ENCODE measurements at regions not wholly inside any gene's neighbourhood (a gene's known extent, or its start where the extent isn't known, plus 50 kb on each side); places are given as distances from the start of the nearest gene placed in this dataset.
"Not testable (repeated sequence)": the region's sequence is repeated elsewhere in the genome, so short reads cannot be mapped to it uniquely, and the experiment has no call there.

DNA sequence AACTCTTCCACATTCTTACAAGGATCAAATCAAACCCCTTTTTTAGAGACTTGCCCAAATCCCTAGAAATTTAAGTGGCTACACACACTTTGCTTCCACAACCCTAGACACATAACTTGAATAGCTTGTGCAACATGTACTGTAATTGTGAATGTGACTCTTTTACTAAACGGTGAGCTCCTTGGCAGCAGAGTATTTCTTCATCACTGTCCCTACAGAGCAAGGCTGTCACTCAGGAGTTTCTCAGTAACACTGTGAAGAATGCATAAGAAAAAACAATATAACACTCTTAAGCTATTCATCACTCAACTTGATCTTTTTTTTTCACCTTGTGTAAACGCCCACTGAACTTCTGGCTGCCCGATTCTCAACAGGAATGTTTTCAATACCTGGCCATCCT lies 53.8 kb upstream of the ADAMTS18 start:
- DNase-seq, result no peak

DNA sequence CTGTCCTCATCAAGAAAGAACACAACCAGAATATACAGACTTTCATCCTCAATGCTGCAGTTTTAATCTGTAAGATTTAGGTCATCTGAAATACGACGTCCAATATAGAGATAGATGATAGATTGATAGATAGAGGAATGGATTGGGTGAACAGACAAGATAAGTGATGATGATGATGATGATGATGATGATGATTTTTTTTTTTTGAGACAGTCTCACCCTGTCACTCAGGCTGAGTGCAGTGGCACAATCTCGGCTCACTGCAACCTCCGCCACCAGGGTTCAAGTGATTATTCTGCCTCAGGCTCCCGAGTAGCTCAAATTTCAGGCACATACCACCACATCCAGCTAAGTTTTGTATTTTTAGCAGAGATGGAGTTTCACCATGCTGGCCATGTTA lies 56.3 kb upstream of the ADAMTS18 start:
- no peak for DNase-seq

DNA sequence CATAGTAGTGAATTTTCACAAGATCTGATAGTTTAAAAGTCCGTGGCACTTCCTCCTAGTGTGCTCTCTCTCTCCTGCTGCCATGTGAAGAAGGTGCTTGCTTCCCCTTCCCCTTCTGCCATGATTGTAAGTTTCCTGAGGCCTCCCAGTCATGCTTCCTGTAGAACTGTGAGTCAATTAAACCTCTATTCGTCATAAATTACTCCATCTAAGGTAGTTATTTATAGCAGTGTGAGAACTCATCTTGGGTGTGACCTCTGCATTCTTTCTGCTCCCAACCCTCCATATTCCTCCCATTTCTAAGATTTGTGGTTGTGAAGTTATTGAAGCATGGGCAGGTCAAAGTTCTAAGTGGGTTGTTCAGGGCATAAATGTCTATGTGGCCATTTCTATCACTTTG lies 62.1 kb upstream of the ADAMTS18 start:
- DNase-seq, result no peak

DNA sequence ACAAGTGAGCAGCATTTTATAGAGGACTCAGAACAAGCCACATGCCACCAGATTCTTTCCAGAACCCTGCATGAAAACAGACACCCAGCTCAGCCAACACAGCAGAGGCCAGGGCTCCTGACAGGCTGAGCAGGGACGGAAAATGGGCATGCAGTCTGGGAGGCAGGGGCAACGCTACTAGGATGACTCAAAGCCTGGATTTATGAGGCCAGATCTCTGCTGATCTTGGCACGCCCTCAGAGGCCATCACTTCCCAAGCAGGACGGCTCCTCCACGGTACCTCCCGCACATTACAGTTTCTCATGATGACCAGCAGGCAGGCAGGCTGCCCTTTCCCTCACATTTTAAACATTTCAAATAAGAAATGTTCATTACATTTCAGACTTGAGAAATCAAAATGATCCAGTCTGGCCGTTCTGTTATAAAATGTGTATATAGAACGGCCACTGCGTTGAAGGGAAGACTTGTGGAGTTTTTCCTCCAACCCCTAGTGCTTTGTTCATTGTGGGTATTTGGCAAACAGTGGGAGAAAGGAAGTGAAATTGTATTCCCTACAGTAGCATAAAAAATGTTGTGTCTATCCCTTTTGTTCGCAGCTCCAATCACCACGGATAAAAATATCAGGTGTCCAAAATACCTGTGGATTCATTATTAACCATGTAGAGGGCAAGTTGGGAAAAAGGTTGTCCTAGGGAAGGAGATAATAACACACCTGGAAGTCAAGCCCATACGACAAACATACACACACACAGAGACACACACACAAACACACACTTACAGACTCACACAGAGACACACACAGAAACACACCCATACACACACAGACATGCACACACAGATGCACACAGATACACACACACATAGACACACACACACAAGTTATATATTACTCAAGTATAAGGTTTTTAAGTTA lies 64.8 kb upstream of the ADAMTS18 start:
- no peak for DNase-seq

DNA sequence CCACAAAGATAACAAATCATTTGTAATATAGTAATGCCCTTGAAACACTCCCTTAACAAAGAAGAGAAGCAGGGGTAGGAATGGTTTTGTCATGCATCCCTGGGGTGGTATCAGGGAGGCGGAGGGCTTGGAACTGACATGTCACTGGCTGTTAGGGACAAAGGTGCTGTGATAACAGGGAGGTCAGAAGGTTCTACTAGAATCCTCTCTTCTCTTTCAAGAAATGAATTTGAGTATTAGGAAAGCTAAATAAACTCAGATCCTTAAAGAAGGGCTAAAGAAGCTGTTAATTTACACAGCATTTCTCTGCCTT lies 65.4 kb upstream of the ADAMTS18 start:
- DNase-seq, result no peak

DNA sequence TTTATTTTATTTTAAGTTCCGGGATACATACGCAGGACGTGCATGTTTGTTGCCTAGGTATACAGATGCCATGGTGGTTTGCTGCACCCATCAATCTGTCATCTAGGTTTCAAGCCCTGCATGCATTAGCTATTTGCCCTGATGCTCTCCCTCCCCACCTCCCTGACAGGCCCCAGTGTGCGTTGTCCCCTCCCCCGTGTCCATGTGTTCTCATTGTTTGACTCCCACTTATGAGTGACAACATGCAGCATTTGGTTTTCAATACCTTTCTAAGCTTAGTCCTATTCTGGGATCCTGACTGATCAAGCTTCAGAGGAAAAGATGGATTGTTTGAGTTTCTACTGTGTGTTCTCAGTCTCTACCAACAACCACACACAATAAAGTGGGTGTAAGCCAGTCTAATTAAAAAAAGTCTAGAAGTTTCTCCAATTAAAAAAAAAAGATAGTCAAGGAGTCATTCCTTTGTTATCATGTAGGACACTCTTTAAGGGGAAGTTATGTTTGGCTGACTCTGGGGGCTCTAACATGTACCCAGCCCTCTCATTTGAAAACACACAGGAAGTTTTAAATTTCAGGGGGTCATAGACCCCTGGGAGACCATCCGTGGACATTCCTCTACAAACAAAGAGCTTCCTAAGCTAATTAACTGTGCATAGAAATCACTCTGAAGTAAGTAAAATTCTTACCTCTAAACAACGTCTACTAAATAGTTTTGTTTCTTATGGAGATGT lies 66.3 kb upstream of the ADAMTS18 start:
- DNase-seq, result peak; percentile 30

DNA sequence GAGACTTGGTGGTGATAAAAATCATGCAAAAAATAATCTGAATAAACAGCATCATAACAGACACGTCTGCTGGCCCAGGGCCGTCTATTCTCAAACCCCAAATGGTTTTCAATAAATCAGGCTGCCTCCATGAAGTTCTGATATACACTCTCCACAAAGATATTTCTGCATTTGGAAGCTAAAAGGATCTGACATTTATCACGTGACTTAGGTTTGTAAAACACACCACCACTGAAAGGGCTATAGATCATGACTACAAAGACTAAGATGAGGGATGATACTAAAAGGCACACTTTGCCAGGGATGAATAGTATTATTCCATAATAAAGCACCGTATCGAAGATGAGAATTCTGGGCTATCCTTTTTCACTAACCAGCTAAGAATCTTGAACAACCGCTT lies 67.6 kb upstream of the ADAMTS18 start:
- DNase-seq, result no peak

DNA sequence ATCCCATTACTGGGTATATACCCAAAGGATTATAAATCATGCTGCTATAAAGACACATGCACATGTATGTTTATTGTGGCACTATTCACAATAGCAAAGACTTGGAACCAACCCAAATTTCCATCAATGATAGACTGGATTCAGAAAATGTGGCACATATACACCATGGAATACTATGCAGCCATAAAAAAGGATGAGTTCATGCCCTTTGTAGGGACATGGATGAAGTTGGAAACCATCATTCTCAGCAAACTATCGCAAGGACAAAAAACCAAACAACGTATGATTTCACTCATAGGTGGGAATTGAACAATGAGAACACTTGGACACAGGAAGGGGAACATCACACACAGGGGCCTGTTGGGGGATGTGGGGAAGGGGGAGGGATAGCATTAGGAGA lies 71.7 kb upstream of the ADAMTS18 start:
- DNase-seq, result not testable (repeated sequence)

DNA sequence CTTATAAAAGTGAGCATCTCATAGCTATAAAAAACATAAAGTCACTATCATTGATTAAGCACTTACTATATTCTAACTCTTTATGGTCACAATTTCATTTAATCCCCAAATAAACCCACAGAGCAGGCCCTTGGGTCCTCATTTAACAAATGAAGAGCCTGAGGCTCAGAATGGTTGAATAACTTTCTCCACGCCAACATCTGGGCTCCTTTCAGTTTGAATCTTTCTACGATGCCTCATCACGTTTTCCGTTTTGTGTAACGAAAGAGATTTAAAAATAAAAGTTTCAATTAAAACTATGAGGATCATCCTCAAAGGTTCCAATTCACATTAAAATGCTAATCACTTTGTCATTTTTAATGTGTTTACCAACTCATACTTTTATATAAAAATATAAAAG lies 74.2 kb upstream of the ADAMTS18 start:
- no peak for DNase-seq

DNA sequence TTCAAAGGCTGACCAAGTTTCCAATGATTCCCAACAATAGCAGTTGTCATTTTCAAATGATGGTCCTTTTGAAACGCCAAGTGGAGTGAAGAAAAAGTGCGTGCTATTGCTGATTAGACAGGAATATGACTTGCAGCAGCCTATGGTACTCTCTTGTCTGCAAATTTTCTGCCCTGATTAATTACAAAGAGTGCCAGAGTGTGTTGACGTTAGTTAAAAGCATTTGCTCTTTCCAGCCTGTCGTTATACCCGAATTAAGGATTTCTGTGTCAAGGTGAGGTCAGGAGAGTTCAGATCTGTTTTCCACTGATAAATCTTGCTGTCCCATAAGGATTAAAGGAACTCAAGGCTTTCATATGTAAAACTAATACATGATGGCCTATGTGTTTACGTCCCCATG lies 75.0 kb upstream of the ADAMTS18 start:
- peak; percentile 67 for DNase-seq

DNA sequence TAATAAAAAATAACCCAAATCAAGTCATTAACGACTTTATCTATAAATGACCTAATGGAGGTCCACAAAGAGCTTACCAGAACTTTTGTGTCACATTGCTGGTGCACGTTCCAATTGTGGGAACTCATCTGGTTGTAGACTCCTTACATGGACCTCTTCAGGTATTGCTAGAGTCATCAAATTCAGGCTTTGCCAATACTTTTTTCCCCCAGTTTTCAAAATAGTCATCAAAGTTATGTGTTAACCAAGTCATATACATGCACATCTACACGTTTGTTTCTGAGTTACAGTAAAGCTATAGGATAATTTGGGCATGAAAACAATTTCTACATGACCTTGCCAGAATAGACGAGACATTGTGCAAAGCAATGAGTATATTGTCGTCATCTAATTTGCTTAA lies 76.2 kb upstream of the ADAMTS18 start:
- no peak for DNase-seq

DNA sequence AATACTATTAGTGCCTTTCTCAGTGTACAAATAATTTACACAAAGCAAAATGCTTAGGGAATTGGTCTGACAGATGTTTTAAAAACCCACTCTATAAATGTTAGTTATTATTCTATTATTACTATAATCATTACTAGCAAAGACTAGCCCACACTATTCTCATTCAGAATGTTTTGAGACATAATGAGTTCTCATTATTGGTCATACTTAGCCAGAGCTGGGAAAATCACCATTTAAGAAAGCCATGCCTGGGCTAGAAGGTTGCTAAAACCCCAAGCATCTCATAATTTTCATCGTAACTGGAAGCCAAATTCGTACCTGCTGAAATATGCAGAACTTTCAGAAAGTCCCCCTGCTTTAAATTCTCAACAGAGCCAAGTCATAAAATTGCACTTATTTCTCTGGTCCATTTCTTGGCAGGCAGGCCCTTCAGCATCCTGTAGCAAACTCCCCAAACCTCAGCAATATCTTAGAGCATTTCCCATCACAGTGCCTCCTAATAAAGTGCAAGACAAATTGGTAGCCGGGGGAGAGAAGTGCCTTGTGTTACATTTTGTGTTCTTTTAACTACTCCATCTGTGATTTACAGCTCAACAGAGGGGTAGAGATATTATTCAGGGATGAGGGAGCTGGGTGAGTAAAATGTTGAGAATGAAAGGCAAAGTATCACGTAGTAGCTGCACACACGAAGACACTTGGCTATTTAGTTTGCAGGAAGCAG lies 79.8 kb upstream of the ADAMTS18 start:
- no peak for DNase-seq

DNA sequence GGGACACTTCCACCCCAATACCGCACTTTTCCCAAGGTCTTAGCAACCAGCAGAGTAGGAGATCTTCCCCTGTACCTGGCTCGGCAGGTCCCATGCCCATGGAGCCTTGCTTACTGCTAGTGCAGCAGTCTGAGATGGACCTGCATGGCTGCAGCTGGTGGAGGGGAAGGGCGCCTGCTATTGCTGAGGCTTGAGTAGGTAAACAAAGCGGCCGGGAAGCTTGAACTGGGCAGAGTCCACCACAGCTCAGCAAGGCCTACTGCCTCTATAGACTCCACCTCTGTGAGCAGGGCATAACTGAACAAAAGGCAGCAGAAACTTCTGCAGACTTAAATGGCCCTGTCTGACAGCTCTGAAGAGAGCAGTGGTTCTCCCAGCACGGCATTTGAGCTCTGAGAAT lies 90.4 kb upstream of the ADAMTS18 start:
- DNase-seq, result not testable (repeated sequence)

DNA sequence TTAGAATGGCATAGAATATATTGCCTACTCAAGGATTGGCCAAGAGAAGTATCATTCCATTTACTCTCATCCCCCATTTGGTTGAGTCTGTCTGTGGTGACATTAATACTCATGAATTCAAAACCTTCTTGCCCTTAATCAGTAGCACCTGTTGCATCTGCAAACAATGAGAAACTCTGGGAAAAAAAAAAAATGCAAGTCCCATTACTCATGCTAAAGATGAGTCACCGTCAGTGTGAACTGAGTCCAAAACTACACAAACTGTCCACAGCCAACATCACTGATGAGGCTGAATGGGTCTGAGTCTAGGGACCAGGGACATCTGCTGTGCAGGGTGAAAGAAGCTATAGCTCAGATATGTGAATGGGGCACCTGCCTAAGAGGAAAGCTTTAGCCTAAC lies 96.9 kb upstream of the ADAMTS18 start:
- DNase-seq, result no peak

DNA sequence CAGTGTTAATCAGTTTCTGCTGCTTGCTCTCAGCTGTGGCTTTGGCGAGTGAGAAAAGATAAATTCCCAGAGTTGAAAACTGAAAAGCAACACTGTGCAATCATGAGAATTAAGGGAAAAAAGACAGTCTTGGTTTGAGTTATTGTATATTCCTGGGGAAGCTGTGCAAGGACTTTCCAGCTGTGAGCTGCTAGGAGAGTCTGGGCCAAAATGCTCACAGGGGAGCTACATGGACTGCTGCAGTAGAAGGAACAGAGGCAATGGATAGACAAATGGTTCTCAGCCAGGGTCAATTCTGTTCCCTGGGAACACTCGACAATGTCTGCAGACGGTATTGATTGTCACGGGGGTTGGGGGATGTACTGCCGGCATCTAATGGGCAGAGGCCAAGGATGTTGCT lies 102.0 kb upstream of the ADAMTS18 start:
- DNase-seq, result no peak

DNA sequence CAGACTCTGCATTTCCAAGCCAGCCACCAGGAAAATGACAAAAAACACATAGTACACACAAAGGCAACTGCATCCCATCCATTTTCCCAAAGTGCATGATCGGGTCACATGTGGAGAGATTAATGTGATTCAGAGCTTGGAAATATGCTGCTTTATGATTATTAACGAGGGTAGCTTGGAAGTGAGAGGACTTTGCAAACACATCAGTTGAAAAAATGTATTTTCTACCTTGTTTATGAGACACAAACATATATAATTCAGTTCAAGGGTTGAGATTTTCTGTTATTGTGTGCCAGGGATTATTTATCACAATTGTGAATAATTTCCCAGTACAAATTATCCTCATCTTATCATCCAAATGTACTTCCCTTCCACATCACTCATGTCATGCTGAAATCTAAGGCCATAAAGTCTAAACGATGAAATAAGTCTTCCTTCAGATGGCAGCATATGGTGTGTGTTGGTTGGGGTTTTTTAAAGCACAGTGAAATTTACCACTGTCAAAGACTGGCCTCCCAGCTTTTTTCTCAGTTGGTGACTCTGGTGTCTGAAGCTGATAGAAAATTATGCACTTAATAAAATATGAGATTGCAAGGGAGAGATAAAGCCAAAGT lies 104.7 kb upstream of the ADAMTS18 start:
- no peak for DNase-seq

DNA sequence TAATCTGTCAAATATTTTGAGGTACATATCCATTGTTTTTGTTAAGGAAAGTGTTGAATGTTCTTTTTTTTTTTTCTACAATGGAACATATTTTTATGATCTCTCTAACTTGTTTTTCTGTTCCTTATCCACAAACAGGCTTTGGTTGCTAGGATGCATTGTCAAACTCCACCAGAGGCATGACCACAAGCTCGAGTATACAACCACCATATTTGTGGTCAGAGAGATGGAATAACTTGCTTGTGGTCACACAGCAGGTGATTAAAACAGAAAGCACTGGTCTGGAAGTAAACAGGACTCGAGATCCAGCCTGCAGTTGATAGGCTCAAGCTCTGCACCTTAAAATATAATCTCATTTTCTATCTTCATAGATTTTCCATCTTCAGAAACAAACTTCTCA lies 105.8 kb upstream of the ADAMTS18 start:
- DNase-seq, result no peak

DNA sequence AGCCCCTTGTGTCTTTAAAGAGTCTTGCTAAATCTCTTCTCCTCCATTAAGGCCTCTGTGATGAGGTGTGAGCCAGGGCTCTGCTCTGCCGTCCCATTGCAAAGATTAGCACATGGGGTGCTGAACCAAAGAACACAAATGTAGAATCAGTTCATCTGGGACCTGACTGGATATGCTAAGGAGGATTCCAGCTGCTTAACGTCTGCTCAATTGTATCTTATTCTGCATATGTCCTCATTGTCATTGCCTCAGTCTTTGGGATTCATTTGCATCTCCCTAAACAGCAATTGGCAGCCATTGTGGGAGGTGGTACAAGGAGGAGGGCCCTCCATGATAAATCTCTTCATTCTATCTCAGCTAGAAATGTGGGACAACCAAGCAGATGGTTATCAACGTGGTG lies 106.3 kb upstream of the ADAMTS18 start:
- DNase-seq, result no peak

DNA sequence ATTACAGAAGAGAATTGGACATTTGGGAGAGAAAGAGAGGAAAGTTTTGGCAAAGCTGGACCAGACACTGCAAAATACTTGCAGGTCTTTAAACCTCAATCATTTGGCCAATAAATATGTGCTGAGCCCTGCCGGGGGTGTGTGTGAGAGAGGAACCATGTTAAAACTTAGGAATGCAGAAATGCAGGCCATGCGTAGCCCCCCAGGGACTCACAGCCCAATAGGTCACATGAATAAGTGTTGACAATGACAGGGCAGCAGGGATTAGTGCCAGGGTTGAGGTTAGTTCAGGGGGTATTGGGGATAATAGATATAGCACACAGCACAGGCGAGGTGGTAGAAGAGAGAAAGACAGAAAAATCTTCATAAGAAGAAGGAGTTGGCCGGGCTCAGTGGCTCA lies 113.3 kb upstream of the ADAMTS18 start:
- no peak for DNase-seq

DNA sequence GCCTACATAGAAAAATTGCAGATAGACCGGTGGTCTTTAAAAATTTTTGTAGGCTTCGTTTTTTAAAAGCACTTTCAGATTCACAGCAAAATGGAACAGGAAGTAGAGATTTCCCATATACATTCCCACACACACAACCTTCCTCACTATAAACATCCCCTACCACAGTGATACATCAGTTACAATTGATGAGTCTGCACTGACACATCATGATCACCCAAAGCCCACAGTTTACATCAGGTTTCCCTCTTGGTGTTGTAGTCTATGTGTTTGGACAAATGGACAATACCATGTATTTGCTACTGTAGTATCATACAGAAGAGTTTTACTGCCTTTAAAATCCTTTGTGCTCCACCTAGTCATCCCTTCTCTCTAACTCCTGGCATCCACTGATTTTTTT lies 113.9 kb upstream of the ADAMTS18 start:
- DNase-seq, result no peak

DNA sequence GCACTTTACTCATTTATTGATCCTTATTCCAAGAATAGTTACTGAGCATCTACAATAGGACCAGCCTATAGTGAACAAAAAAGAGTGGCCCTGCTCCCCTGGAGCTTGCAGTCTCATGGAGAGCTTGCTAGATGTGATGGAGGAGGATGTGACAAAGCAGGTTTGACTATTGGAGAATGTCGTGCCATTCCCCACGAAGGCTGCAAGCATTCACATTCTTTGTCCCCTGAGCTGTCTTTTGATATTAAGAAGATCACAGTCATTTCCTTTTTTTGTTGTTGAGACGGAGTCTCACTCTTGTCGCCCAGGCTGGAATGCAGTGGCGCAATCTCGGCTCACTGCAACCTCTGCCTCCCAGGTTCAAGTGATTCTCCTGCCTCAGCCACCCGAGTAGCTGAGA lies 115.0 kb upstream of the ADAMTS18 start:
- DNase-seq, result no peak

DNA sequence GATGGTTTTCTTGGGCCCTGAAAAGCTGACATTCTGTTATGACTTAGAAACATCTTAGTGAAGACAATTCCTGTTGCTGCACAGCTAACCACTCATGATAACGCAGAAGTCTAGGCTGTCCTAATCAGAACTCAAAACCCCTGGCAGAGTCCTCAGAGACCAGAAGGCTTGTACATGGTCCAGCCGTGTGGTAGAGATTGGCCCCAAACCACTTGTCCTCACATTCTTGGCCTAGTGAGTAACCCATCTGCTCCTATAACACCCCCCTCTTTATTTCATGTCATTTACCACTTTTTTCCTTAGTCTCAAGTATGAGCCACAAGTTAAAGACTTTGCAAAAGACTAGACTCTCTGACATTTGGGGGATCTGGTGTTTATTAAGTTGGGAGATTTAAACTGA lies 116.5 kb upstream of the ADAMTS18 start:
- DNase-seq, result no peak

DNA sequence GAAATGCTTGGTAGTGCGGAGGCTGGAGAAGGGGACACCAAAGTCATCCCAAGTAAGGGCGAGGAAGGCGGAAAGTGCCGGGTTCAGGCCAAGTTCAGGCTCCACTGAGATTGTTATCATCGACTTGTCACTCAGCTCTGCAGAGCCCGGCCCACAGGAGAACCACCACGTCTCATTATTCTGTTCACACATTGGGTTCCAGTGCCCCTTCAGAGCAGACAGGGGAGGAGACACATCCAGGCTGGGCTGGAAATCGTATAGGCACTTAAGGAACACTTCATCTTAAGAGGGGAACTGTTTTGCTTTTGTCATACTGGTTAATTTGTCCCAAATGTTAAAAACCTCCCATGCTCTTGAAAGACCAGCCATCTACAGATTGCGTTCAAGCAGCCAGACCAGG lies 118.3 kb upstream of the ADAMTS18 start:
- no peak for DNase-seq

DNA sequence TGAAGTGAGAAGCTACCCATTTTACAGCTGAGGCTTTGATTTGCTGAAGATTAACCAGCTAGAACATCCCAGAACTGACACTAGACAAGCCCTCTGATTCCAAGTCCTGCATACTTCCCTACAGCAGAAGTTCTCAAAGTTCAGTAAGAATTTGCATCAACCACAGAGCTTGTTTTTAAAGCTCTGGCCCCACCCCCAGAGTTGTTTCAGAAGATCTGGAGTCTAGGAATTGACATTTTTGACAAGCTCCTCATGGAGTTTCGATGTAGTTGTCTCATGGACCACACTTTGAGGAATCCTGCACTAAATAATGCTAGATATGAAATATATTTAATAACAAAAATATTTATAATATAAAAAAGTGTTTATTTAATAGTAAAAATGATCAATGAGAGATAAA lies 120.3 kb upstream of the ADAMTS18 start:
- no peak for DNase-seq
